Aorta (tissue), 5 donors: ENCODE measurements at regions not wholly inside any gene's neighbourhood (a gene's known extent, or its start where the extent isn't known, plus 50 kb on each side); places are given as distances from the start of the nearest gene placed in this dataset.
"Not testable (repeated sequence)": the region's sequence is repeated elsewhere in the genome, so short reads cannot be mapped to it uniquely, and the experiment has no call there.

Experiments
- ATAC-seq: fragments of 200-7000 bp; cut with Tn5 transposase; one replicate; pipeline ENCODE4 v1.9.1; 2022; ENCODE audit warnings: moderate library complexity; ENCODE audit not compliant: low FRiP score
- DNase-seq, 2 donors: peaks; one replicate each; pipeline ENCODE4 v3.0.0-alpha.2; 2020
- H3K27ac ChIP-seq, 2 donors: one replicate each; pipeline ENCODE4 v1.5.1; 2013; ENCODE audit warnings: low read length in 2 of 2, mild to moderate bottlenecking in 2 of 2, moderate library complexity in 2 of 2, control low read depth in 1 of 2, inconsistent platforms in 1 of 2, low read depth in 1 of 2
- H3K27me3 ChIP-seq, 2 donors: one replicate each; pipeline ENCODE4 v1.6.1; 2013; ENCODE audit warnings: control low read depth in 1 of 2, low read length in 1 of 2, mild to moderate bottlenecking in 1 of 2, moderate library complexity in 1 of 2; ENCODE audit not compliant: insufficient read depth in 2 of 2, control insufficient read depth in 1 of 2
- H3K36me3 ChIP-seq, 2 donors: one replicate each; pipeline ENCODE4 v1.6.1; 2013; ENCODE audit warnings: control low read depth in 1 of 2, low read length in 1 of 2, mild to moderate bottlenecking in 1 of 2; ENCODE audit not compliant: insufficient read depth in 2 of 2, control insufficient read depth in 1 of 2
- H3K4me1 ChIP-seq, 2 donors: one replicate each; pipeline ENCODE4 v1.6.1; 2013; ENCODE audit warnings: low read length in 2 of 2, control low read depth in 1 of 2, mild to moderate bottlenecking in 1 of 2, moderate library complexity in 1 of 2; ENCODE audit not compliant: insufficient read depth in 2 of 2, control insufficient read depth in 1 of 2
- H3K4me3 ChIP-seq, 2 donors: one replicate each; pipeline ENCODE4 v1.5.1; 2013; ENCODE audit warnings: low read length in 2 of 2, control low read depth in 1 of 2, mild to moderate bottlenecking in 1 of 2
- H3K9me3 ChIP-seq: one replicate; pipeline ENCODE4 v1.6.1; 2013; ENCODE audit warnings: mild to moderate bottlenecking, low read length; ENCODE audit not compliant: control insufficient read depth
- WGBS, 2 donors: extraction: QIAGEN DNeasy Blood & Tissue Kit; methylation state at CpG; one replicate each; pipeline ENCODE4 v1.1.7; 2013; 5-methylcytosine and 5-hydroxymethylcytosine counted together
- intact Hi-C, 2 donors: fragments of 100-400 bp; cut with DNase I; formaldehyde crosslinking; loops; one replicate each; pipeline versions ENCODE4 v1.14.2 to v1.15.0; 2022
- donor health status: healthy with polysubstance abuse.
- donor health status: Bipolar disorder and iron deficiency.
- donor health status: DM: no; HTN: no; CAD: no.
- donor health status: DM: no; HTN: no; CAD: no.
- donor health status: DM: yes; HTN: yes; CAD: no.

DNA sequence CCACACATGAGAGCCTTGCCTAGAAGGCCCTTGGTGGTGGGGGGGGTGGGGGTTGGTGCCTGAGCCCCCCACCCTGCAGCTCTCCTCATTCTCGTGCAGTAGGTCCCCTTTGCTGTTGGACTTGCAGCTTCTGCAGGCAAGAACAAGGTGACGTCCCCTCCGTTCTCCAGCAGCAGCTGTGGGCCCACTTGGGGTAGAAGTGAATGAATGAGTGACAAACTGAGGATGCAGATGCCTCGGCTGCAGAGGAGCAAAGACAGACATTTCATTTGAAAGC lies 88.6 kb upstream of the CTDP1 start:
- ATAC-seq, result no peak
- Histone ChIP-seq H3K9me3 (peaks cover 2% of the 10 kb centered on the region), H3K27me3 (no peaks in the 10 kb centered on the region), H3K27ac (no peak overlapping the region), H3K36me3 (no peaks in the 10 kb centered on the region), H3K4me3 (no peak overlapping the region), H3K4me1 (no peaks in the 10 kb centered on the region)
- intact Hi-C loops, result no loop called here
- 82 to 93% methylated on average over 4 of the region's 4 CpGs for WGBS, 2 donors
- DNase-seq, result peak in 1 of 2 donors; percentile 30

DNA sequence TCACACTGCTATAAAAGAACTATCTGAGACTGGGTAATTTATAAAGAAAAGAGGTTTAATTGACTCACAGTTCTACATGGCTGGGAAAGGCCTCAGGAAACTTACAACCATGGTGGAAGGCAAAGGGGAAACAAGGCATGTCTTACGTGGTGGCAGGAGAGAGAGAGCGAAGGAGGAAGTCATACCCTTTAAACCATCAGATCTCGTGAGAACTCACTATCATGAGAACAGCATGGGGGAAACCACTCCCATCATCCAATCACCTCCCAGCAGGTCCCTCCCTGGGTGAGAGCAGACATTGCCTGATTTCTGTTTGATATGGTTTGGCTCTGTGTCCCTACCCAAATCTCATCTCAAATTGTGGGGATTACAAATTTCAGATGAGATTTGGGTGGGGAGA lies 86.9 kb upstream of the CTDP1 start:
- ATAC-seq, H3K27ac ChIP-seq, DNase-seq, intact Hi-C loops, H3K4me1 ChIP-seq, H3K4me3 ChIP-seq, H3K36me3 ChIP-seq, H3K9me3 ChIP-seq, H3K27me3 ChIP-seq: not testable (repeated sequence)
- WGBS, 2 donors, result 85 to 96% methylated on average over 3 of the region's 3 CpGs

DNA sequence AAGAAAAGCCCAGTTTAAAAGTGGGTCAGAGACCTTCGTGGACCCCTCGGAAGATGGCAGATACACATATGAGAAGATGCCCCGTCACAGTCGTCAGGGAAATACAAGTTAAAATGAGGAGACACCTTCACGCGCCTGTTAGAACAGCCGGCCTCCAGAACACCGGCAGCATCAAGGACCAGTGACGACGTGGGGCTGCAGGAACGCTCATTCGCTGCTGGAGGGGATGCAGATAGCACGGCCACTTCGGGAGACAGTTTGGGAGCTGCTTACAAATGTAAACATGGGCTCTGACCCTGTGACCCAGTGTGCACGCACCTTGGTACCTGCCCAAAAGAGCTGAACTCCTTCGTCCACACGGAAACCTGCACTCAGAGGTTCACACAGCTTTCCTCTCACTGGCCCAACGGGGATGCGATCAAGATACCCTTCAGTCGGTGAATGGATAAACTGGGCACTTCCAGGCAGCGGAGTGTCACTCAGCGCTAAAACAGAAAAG lies 83.7 kb upstream of the CTDP1 start:
- Histone ChIP-seq H3K27me3 (no peaks in the 10 kb centered on the region), H3K4me1 (no peaks in the 10 kb centered on the region), H3K36me3 (no peaks in the 10 kb centered on the region), H3K27ac (no peak overlapping the region), H3K9me3 (peaks cover 2% of the 10 kb centered on the region), H3K4me3 (no peak overlapping the region)
- ATAC-seq, result no peak
- 83 to 88% methylated on average over 22 of the region's 22 CpGs for WGBS, 2 donors
- DNase-seq, result peak in 1 of 2 donors; percentile 43
- intact Hi-C loops, result no loop called here

DNA sequence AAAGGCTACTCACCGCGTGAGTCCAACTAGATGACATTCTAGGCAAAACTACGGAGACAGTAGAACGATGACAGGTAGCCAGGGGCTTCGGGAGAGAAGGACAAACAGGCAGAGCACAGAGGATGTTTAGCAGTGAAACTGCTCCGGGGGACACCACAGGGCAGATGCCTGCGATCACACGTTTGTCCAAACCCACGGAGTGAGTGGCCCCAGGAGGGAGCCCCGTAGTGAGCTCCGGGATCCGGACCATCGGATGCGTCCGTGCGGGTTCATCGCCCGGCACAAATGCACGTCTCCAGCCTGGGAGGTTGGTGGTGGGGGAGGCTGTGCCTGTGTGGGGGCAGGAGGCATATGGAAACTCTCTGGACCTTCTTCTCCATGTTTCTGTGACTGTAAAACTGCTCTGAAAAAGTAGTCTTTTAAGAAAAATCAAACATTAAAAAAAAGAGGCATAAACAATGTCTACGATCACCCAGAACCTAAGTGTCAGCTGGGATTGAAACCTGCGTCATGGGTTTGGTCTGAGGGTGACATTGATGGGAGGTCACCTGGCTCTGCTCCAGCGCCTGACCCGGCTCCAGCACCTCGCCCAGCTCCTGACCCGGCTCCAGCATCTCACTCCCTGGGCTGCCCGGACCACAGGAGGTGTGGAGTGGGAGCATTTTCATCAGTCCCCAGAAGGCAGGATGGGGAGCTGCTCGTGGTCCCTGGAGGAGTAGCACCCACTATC lies 83.0 kb upstream of the CTDP1 start:
- Histone ChIP-seq H3K27me3 (no peaks in the 10 kb centered on the region), H3K36me3 (no peaks in the 10 kb centered on the region), H3K4me1 (no peaks in the 10 kb centered on the region), H3K27ac (no peak overlapping the region), H3K9me3 (peaks cover 2% of the 10 kb centered on the region), H3K4me3 (no peak overlapping the region)
- peak in 1 of 2 donors; percentile 66 for DNase-seq
- WGBS, 2 donors, result 74 to 79% methylated on average over 27 of the region's 27 CpGs
- no peak for ATAC-seq
- intact Hi-C loops, result no loop called here

DNA sequence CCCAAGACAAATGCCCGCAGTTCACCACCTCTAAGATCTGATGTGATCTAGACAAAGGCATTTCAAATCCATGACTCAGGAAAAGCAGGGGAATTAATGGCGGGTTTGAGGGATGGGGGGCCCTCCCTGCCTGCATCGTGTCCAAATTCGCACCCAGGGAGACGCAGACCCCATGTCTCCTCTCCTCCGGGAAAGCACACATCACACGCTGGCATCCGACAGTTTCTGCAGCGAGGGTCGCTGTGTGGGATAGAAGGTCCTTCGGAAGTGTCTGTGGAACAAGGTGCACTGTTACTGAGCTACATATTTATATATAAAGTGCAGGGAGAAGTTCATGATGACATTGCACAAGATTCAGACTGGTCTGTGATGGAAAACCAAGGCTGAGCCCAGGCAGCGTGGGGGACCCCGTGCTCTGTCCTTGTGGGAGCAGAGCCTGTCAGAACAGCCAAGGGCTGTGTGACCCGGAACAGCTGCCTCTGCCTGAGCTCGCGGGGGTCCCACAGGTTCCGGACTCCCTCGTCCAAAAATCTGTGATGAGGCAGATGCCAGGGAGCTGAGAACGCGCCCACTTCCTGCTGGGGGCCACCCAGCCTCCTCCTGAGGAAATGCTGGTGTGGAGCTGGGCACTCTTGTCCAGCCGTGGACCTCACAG lies 82.3 kb upstream of the CTDP1 start:
- DNase-seq, result no peak
- no peaks in the 10 kb centered on the region for H3K27me3 ChIP-seq
- WGBS, 2 donors, result 79 to 85% methylated on average over 21 of the region's 21 CpGs
- ATAC-seq, result no peak
- intact Hi-C loops, result no loop called here
- H3K4me1 ChIP-seq, result no peaks in the 10 kb centered on the region
- no peaks in the 10 kb centered on the region for H3K36me3 ChIP-seq
- no peak overlapping the region for H3K27ac ChIP-seq
- no peak overlapping the region for H3K4me3 ChIP-seq
- peaks cover 2% of the 10 kb centered on the region for H3K9me3 ChIP-seq

DNA sequence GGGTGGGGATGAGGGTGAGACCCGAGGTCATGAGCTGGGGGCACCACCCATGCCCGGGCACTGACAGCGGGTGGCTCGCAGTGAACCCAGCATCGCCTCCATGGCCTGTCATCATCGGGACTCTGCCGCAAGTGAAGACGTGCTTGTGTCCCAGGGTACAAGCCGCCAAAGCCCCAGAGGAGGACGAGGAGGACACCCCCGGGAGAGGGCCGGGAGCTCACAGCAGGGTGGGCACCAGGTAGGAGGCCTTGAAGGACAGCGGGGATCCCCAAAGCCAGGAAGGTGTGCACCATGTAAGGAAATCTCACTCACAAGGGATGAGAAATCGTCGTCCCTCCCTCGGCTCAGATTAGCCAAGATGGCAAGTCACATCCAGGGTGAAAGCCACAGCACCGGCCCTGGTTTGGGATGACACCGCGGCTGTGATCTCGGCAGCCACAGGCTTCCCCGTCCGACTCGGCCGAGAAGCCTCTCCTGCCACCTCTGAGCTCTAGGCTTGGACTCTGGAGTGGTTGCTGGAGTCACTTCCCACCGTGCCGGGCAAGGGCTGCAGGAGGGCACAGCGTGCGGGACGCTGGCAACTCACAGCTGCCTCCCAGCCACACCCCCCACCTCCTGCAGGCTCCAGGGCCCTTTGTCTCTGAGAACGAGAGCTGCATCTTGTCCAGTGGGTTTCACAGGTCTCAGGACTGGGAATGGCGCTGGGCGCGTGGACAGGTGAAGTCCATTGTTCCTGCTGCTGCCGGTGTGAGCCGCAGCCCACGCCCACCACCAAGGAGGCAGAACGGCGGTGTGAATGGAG lies 81.6 kb upstream of the CTDP1 start:
- WGBS, 2 donors, result 87 to 92% methylated on average over 35 to 38 of the region's 38 CpGs
- ATAC-seq (peak; percentile 29), DNase-seq (peak; percentile 34 to 64)
- H3K9me3 ChIP-seq, result peaks cover 2% of the 10 kb centered on the region
- intact Hi-C loops, result no loop called here
- no peaks in the 10 kb centered on the region for H3K36me3 ChIP-seq
- no peaks in the 10 kb centered on the region for H3K27me3 ChIP-seq
- no peak overlapping the region for H3K4me3 ChIP-seq
- H3K4me1 ChIP-seq, result no peaks in the 10 kb centered on the region
- no peak overlapping the region for H3K27ac ChIP-seq

DNA sequence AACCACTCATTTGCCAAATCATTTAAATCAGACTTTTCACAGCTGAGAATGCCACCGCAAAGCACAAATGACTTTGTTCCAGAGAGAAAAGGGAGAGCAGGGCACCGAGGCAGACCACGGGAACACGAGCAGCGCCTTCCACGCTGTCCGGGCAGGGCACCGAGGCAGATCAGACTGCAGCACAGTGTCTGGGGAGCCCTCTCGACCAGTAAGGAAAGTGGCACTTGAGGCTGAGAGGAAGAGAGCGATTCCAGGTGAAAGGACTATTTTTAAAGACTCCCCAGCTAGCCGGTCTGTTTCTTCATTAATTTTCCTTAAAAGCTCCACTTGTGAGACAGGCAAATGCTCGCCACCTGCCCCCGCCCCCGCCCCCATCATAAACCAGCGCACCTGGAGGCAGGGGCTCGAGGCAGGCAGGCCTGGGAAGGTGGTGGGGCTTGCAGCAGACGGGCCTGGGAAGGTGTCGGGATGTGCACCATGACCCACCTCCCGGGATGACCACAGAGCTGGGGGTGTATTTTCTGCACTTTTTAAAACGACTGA lies 80.9 kb upstream of the CTDP1 start:
- H3K27me3 ChIP-seq, result no peaks in the 10 kb centered on the region
- H3K9me3 ChIP-seq, result peaks cover 2% of the 10 kb centered on the region
- H3K4me3 ChIP-seq, result no peak overlapping the region
- ATAC-seq (no peak), DNase-seq (peak in 1 of 2 donors; percentile 36)
- intact Hi-C loops, result no loop called here
- 83 to 85% methylated on average over 20 of the region's 20 CpGs for WGBS, 2 donors
- no peaks in the 10 kb centered on the region for H3K4me1 ChIP-seq
- H3K27ac ChIP-seq, result no peak overlapping the region
- H3K36me3 ChIP-seq, result no peaks in the 10 kb centered on the region

DNA sequence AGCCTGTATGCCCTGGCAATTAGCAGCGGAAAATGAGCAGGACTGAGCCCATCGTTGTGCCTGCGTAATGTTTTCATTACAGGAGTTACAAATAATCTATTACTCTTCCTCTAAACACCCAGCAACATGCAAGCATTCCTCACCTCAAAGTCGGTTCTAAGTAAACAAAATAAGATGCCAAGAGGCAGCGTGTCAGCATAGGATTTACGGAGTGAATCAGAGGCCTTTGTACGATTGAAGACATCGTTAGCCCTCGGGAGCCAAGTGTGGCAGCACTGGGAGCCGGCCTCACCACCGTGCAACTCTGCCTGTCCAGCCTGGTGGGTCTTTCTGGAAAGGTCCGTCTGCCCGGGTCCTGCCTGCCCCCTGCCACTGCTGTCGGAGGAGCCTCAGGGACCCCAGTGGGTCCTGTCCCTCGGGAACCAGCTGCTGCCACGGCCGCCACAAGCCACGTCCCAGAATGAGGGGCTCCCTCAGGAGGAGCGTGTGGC lies 80.1 kb upstream of the CTDP1 start:
- H3K27ac ChIP-seq, result no peak overlapping the region
- H3K4me3 ChIP-seq, result no peak overlapping the region
- intact Hi-C loops, result no loop called here
- H3K36me3 ChIP-seq, result no peaks in the 10 kb centered on the region
- DNase-seq, result peak in 1 of 2 donors; percentile 61
- no peaks in the 10 kb centered on the region for H3K4me1 ChIP-seq
- H3K27me3 ChIP-seq, result no peaks in the 10 kb centered on the region
- no peak for ATAC-seq
- 64 to 75% methylated on average over 19 of the region's 19 CpGs for WGBS, 2 donors
- peaks cover 2% of the 10 kb centered on the region for H3K9me3 ChIP-seq
